ENCODE measurements at regions not wholly inside any gene's neighbourhood (a gene's known extent, or its start where the extent isn't known, plus 50 kb on each side); places are given as distances from the start of the nearest gene placed in this dataset.

GRCh38 chr1:22386774-22387173 is 64.9 kb upstream of the ZBTB40 start:
- TF ChIP-seq POLR2AphosphoS5 (IDR thresholded peaks at IDR 0.05; ENCODE audit: borderline replicate concordance, low read depth, low read length) (no peak), EZH2 (IDR thresholded peaks at IDR 0.05) (no peak)
